HG03066 (cell line): ENCODE measurements at regions not wholly inside any gene's neighbourhood (a gene's known extent, or its start where the extent isn't known, plus 50 kb on each side); places are given as distances from the start of the nearest gene placed in this dataset.

Experiments used
- ATAC-seq: cut with Tn5 transposase; IDR thresholded peaks from one replicate; pipeline ENCODE4 v1.9.1; 2021; ENCODE audit warnings: low read depth; ENCODE audit not compliant: unreplicated experiment

GRCh38 chr10:108230478-108231170 lies 1066.1 kb upstream of the SORCS1 start:
- no peak for ATAC-seq

- ATAC-seq: no peak
These were observed 1044.2 kb upstream of the SORCS1 start for GRCh38 chr10:108208732-108209131.

GRCh38 chr10:108208038-108208437 lies 1043.5 kb upstream of the SORCS1 start:
- no peak for ATAC-seq

GRCh38 chr10:108204528-108205305 lies 1040.2 kb upstream of the SORCS1 start:
- no peak for ATAC-seq

- no peak for ATAC-seq
These were observed 1039.5 kb upstream of the SORCS1 start for GRCh38 chr10:108203905-108204527.

GRCh38 chr10:108187408-108188012 lies 1023.0 kb upstream of the SORCS1 start:
- ATAC-seq: no peak

- ATAC-seq: no peak
These were observed 1019.6 kb upstream of the SORCS1 start for GRCh38 chr10:108184114-108184513.

GRCh38 chr10:108180878-108181277 lies 1016.4 kb upstream of the SORCS1 start:
- ATAC-seq: no peak

- no peak for ATAC-seq
These were observed 1005.3 kb upstream of the SORCS1 start for GRCh38 chr10:108169846-108170245.

GRCh38 chr10:108167766-108168165 lies 1003.3 kb upstream of the SORCS1 start:
- no peak for ATAC-seq

- no peak for ATAC-seq
These were observed 1001.9 kb upstream of the SORCS1 start for GRCh38 chr10:108166401-108166800.

GRCh38 chr10:108147346-108147745 lies 982.8 kb upstream of the SORCS1 start:
- no peak for ATAC-seq

GRCh38 chr10:108141064-108141463 lies 976.6 kb upstream of the SORCS1 start:
- no peak for ATAC-seq

GRCh38 chr10:108132303-108132702 lies 967.8 kb upstream of the SORCS1 start:
- no peak for ATAC-seq

GRCh38 chr10:108130575-108130974 lies 966.1 kb upstream of the SORCS1 start:
- no peak for ATAC-seq

GRCh38 chr10:108112218-108112617 lies 947.7 kb upstream of the SORCS1 start:
- no peak for ATAC-seq

GRCh38 chr10:108104551-108105156 lies 940.1 kb upstream of the SORCS1 start:
- no peak for ATAC-seq

GRCh38 chr10:108097258-108097657 lies 932.8 kb upstream of the SORCS1 start:
- ATAC-seq: no peak

GRCh38 chr10:108095932-108096925 lies 931.7 kb upstream of the SORCS1 start:
- ATAC-seq: no peak
